DOHH2 (cell line): ENCODE measurements at regions not wholly inside any gene's neighbourhood (a gene's known extent, or its start where the extent isn't known, plus 50 kb on each side); places are given as distances from the start of the nearest gene placed in this dataset.

ENCODE experiments used
- H3F3A ChIP-seq: fragments of 200-600 bp; sonication (generic), shearing (Covaris generic); 2 replicates; pipeline ENCODE4 v1.6.0; 2016; ENCODE audit warnings: antibody characterized with exemption, mild to moderate bottlenecking; ENCODE audit not compliant: control insufficient read depth, insufficient read depth
- H3K27ac ChIP-seq: fragments of 200-600 bp; sonication (generic); 2 replicates; pipeline ENCODE4 v1.5.1; 2014; ENCODE audit warnings: low read depth, mild to moderate bottlenecking, low read length, moderate library complexity
- H3K27me3 ChIP-seq: fragments of 200-600 bp; sonication (generic); 2 replicates; pipeline ENCODE4 v1.6.1; 2014; ENCODE audit warnings: mild to moderate bottlenecking, low read length, mixed read lengths; ENCODE audit not compliant: control insufficient read depth
- H3K36me3 ChIP-seq: fragments of 200-600 bp; sonication (generic); 2 replicates; pipeline ENCODE4 v1.6.1; 2014; ENCODE audit warnings: mild to moderate bottlenecking, low read length, moderate library complexity, mixed read lengths; ENCODE audit not compliant: control insufficient read depth
- H3K4me1 ChIP-seq: fragments of 200-600 bp; sonication (generic); 2 replicates; pipeline ENCODE4 v1.6.1; 2014; ENCODE audit warnings: mild to moderate bottlenecking, low read length, mixed read lengths; ENCODE audit not compliant: control insufficient read depth
- H3K4me2 ChIP-seq: fragments of 200-600 bp; sonication (generic); 2 replicates; pipeline ENCODE4 v1.6.0; 2014; ENCODE audit warnings: mild to moderate bottlenecking, low read length, moderate library complexity
- H3K4me3 ChIP-seq: fragments of 200-600 bp; sonication (generic); 2 replicates; pipeline ENCODE4 v1.5.1; 2014; ENCODE audit warnings: mild to moderate bottlenecking, low read length, mixed read lengths
- H3K79me2 ChIP-seq: fragments of 200-600 bp; sonication (generic); 2 replicates; pipeline ENCODE4 v1.6.1; 2014; ENCODE audit warnings: mild to moderate bottlenecking, low read length, mixed read lengths; ENCODE audit not compliant: control insufficient read depth
- H3K9me2 ChIP-seq: fragments of 200-600 bp; sonication (generic); replicated peaks from 2 replicates; pipeline ENCODE4 v1.6.1; 2014; ENCODE audit warnings: mild to moderate bottlenecking, low read length, mixed read lengths; ENCODE audit not compliant: control insufficient read depth
- H3K9me3 ChIP-seq: fragments of 200-600 bp; sonication (generic); 2 replicates; pipeline ENCODE4 v1.6.1; 2014; ENCODE audit warnings: antibody characterized with exemption, low read length, mixed read lengths; ENCODE audit not compliant: control insufficient read depth, insufficient read depth
- H4K20me1 ChIP-seq: fragments of 200-600 bp; sonication (generic); 2 replicates; pipeline ENCODE4 v1.6.0; 2014; ENCODE audit warnings: low read depth, mild to moderate bottlenecking, antibody characterized with exemption, low read length, moderate library complexity; ENCODE audit not compliant: control insufficient read depth, insufficient read depth
- CTCF ChIP-seq: fragments of 200-600 bp; sonication (generic); IDR thresholded peaks from one replicate; pipeline ENCODE4 v1.5.1; 2014; ENCODE audit warnings: antibody characterized with exemption, mild to moderate bottlenecking, low read depth, low read length; ENCODE audit not compliant: poor library complexity, severe bottlenecking
- EZH2phosphoT487 ChIP-seq: fragments of 200-600 bp; sonication (generic); IDR thresholded peaks from 2 replicates; pipeline ENCODE4 v1.6.1; 2017; ENCODE audit warnings: borderline replicate concordance, mild to moderate bottlenecking, antibody characterized with exemption, low read length, moderate library complexity, mixed read lengths

- no peak overlapping the region for H3K4me2 ChIP-seq
- TF ChIP-seq CTCF (no peak), EZH2phosphoT487 (no peak)
Measured at GRCh38 chr9:2411459-2412215, 209.9 kb upstream of the VLDLR start.

DNA sequence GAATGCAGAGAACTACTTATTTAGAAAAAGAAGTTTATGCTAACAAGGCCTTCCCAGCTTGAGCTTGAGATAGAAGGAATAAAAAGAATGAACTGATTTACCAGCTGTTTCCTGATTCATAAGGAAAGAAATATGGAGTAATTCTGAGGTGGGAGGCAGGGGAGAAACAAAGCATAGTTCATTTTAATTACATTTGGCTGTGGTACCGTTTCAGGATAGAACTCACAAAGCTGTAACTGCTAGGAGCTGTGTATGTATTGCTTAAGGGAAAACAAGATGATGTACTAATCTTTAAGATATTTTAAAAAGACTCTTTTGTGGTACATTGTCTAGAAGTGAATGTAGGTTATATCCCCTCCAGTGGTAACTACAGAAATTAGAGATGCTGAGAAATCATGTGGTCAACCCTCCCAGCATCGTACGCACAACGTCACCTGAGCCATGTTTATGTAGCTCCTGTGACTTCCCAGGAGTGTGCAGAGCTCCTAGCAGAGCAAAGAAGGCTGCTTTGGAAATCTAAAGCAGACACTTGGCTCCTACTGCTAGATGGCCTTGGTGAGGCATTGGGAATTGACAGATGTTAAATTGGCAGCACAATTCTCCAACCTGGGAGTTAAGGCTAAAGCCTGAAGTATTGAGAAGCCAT lies 208.3 kb upstream of the VLDLR start:
- TF ChIP-seq CTCF = no peak
- TF ChIP-seq EZH2phosphoT487 = no peak
- Histone ChIP-seq H3K9me3 (no peaks in the 10 kb centered on the region), H3K36me3 (no peaks in the 10 kb centered on the region), H4K20me1 (no peaks in the 10 kb centered on the region), H3K4me2 (no peak overlapping the region), H3K79me2 (no peaks in the 10 kb centered on the region), H3K4me3 (no peak overlapping the region), H3K27me3 (no peaks in the 10 kb centered on the region), H3F3A (no peaks in the 10 kb centered on the region), H3K4me1 (no peaks in the 10 kb centered on the region), H3K27ac (no peak overlapping the region), H3K9me2 (no peaks in the 10 kb centered on the region)

More at GRCh38 chr9:2411459-2412215, 209.9 kb upstream of the VLDLR start:
- H3K27me3 ChIP-seq = no peaks in the 10 kb centered on the region
- H3K9me2 ChIP-seq = no peaks in the 10 kb centered on the region
- H3K27ac ChIP-seq = no peak overlapping the region
- no peaks in the 10 kb centered on the region for H3K36me3 ChIP-seq
- H3K79me2 ChIP-seq = no peaks in the 10 kb centered on the region
- no peaks in the 10 kb centered on the region for H3K9me3 ChIP-seq
- no peak overlapping the region for H3K4me3 ChIP-seq
- H3K4me1 ChIP-seq = no peaks in the 10 kb centered on the region
- no peaks in the 10 kb centered on the region for H4K20me1 ChIP-seq
- no peaks in the 10 kb centered on the region for H3F3A ChIP-seq

DNA sequence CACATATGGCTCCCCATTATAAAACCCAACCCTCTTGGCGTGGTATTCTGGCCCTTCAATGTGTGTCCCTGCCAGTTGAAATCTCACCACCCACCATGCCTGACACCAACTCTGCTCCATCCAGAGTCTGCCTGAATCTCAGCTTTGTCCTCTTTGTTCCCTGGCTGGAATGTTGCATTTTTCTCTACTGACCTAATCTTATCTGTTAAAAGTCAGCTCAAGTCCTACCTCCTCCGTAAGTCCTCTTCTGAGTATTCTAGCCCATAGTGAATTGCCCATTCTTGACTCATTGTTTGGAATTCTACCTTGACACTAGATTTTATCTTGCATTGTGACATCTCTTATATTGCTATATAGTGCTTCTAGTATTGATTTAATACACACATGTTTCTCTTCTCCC lies 207.1 kb upstream of the VLDLR start:
- Histone ChIP-seq H3K9me2 (no peaks in the 10 kb centered on the region), H3K4me1 (0 out of 2 replicates have a peak, but pooled peaks cover 3% of the 10 kb centered on the region), H3F3A (no peaks in the 10 kb centered on the region), H3K9me3 (no peaks in the 10 kb centered on the region), H3K4me2 (no peak overlapping the region), H3K27ac (no peak overlapping the region), H4K20me1 (no peaks in the 10 kb centered on the region), H3K4me3 (no peak overlapping the region), H3K79me2 (no peaks in the 10 kb centered on the region), H3K36me3 (no peaks in the 10 kb centered on the region), H3K27me3 (no peaks in the 10 kb centered on the region)
- TF ChIP-seq CTCF (no peak), EZH2phosphoT487 (no peak)
